GM12864 (cell line): ENCODE measurements at regions not wholly inside any gene's neighbourhood (a gene's known extent, or its start where the extent isn't known, plus 50 kb on each side); places are given as distances from the start of the nearest gene placed in this dataset.

Experiments used
- DNase-seq: peaks from one replicate; pipeline ENCODE4 v3.0.0-alpha.2; 2011; ENCODE audit warnings: low read depth
- H3K4me3 ChIP-seq: 2 replicates; pipeline ENCODE4 v1.5.1; 2011; ENCODE audit warnings: mild to moderate bottlenecking, low read depth, low read length, control low read depth
- CTCF ChIP-seq: IDR thresholded peaks from 2 replicates; pipeline ENCODE4 v1.5.1; 2011; ENCODE audit warnings: low read depth, mild to moderate bottlenecking, moderate library complexity, low read length, control low read depth, inconsistent platforms; ENCODE audit errors: missing control alignments

DNA sequence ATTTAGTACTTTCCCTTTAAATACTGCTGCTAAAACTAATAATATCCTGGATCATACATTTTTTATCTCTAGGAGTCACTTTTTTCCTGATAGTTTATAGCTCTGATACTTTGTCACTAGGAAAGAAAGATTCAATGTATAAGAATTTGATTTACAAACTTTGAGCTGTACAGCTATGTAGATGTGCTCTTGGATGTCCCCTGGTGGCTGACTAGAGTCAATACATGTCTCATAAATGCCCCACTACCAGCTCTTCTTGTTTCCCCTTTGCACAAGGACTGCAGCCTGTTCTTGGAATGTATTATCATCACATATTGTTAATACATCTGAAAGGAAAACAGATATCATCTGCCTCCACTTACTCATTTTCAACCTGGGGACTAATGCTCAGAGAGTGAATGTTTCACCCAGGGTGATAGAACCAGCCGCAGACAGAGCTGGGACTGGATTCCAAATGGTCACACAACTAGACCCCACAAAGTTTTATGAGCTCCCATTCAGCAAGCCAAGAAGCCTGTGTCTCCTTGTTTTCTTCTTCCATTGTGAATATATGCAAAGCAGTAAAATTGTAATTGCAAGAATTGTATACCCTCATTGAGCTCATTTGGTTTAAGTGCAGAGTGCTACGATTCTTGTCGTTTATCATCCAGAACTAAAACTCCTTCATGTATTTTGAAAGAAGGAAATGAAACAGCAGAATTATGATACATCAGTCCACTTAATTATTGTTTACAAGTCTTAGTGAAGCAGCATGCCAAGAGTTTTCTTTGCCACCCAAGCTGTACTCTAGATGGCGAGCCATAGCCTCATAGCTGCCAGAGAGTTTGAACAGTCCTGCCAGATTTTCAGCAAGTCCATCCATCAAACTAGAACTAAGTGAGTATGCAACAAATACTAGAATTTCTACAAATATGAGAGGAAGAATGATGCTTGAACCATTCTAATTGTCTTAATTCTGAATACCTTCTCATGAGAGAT, 261.6 kb upstream of the LMCD1 start:
- DNase-seq = peak; percentile 15
- no peak overlapping the region for H3K4me3 ChIP-seq
- TF ChIP-seq CTCF = peak; percentile 90

- no peak for DNase-seq
- TF ChIP-seq CTCF = no peak
- H3K4me3 ChIP-seq = no peak overlapping the region
These were observed 255.6 kb upstream of the LMCD1 start for GRCh38 chr3:8246070-8246469.

GRCh38 chr3:8253201-8253600, 248.4 kb upstream of the LMCD1 start:
- no peak for DNase-seq
- H3K4me3 ChIP-seq = no peak overlapping the region
- no peak for TF ChIP-seq CTCF

- no peak overlapping the region for H3K4me3 ChIP-seq
- no peak for DNase-seq
- no peak for TF ChIP-seq CTCF
These were observed 247.1 kb upstream of the LMCD1 start for GRCh38 chr3:8254489-8254888.

DNA sequence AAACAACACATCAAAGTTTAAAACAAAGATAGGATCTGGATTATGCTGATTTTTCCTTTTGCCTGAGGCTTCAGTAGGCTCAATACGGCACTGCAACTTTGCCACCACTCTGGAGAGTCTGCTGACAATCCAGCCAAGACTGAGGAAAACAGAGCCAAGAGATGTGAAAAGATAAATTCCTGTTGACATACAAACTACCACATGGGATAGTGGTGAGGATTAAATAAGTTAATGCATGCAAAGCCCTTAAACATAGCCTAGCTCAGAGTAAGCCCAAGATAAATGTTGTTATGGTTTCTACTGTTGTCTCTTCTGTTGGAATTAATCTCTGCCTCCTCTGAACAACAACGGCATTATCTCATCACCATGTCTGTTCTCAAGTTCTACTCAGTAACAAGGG, 245.9 kb upstream of the LMCD1 start:
- H3K4me3 ChIP-seq = no peak overlapping the region
- DNase-seq = no peak
- TF ChIP-seq CTCF = no peak

DNA sequence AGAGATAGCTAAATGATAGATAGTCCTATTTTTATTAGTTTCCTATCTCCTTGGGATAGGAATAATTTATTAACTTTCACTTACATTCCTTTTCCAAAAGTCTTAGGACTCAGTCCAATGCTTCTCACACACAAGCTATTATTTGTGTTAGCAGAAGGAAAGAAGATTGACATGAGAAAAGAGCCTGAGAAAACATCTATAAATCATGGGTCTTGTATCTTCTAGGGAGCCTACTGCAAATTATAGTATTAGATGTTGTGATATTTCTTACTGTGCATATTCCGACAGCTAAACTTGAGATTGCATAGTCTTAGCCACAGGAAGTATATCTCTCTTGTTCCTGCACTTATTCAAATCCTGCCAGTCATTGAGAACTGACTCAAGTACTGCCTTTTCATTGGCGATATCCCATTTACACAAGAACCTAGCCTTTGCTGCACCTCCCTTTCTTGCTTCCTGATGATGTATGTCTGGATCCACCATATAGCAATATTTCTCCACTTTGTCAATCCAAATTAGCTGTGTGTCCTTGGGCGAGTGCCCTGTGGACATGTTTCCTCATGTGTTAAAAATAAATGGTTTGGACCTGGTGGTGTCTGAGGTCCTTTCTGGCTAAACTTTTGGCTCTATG, 245.1 kb upstream of the LMCD1 start:
- TF ChIP-seq CTCF = no peak
- no peak for DNase-seq
- no peak overlapping the region for H3K4me3 ChIP-seq
